LNCAP (cell line): ENCODE measurements at regions not wholly inside any gene's neighbourhood (a gene's known extent, or its start where the extent isn't known, plus 50 kb on each side); places are given as distances from the start of the nearest gene placed in this dataset.

Experiments
- TF ChIP-seq, protein P1 (sequence below): fragments of 450-650 bp; IDR thresholded peaks from 2 replicates; pipeline ENCODE4 v1.5.1; 2017; ENCODE audit warnings: mild to moderate bottlenecking

- TF ChIP-seq, protein P1, sequence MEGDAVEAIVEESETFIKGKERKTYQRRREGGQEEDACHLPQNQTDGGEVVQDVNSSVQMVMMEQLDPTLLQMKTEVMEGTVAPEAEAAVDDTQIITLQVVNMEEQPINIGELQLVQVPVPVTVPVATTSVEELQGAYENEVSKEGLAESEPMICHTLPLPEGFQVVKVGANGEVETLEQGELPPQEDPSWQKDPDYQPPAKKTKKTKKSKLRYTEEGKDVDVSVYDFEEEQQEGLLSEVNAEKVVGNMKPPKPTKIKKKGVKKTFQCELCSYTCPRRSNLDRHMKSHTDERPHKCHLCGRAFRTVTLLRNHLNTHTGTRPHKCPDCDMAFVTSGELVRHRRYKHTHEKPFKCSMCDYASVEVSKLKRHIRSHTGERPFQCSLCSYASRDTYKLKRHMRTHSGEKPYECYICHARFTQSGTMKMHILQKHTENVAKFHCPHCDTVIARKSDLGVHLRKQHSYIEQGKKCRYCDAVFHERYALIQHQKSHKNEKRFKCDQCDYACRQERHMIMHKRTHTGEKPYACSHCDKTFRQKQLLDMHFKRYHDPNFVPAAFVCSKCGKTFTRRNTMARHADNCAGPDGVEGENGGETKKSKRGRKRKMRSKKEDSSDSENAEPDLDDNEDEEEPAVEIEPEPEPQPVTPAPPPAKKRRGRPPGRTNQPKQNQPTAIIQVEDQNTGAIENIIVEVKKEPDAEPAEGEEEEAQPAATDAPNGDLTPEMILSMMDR, result no peak
Measured at GRCh38 chr12:97005174-97005573, 98.1 kb downstream of the NEDD1 start.

GRCh38 chr12:97005646-97006045 is 98.6 kb downstream of the NEDD1 start:
- TF ChIP-seq, protein P1, result no peak

DNA sequence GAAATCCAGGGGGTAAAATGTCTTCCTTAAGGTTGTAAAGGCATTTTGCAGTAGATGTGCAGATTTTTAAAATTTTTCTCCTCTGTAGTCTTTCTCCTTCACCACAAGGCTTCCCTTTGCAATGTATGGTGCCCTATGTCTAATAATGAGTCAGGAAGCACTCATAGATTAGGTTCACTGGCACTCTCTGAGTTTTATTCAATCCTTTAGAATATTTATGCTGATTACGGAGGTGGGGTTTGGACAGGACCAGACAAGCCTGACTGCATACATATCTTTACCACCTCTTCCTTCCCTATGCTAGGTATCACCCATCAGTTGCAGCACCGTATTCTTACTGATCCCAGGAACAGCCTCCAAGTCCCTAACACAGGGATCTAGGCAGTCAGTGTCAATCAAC is 99.5 kb downstream of the NEDD1 start:
- TF ChIP-seq, protein P1, result no peak

DNA sequence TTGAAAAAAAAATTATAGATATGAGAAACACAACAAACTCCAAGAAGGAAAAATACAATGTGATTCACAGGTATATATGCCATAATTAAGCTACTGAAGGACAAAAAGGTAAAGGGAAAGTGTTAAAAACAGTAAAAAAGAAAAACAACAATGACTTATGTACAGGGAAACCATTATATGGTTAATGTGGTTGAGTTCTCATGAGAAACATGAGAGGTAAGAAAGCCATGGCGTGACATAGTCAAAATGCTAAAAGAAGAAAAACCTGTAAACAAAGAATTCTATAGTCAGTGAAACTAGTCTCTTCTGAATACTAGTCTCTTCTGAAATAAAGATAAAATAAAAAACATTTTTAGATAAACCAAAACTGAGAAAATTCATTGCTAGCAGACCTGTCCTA is 109.1 kb downstream of the NEDD1 start:
- TF ChIP-seq, protein P1, result no peak

GRCh38 chr12:97017213-97017612 is 110.2 kb downstream of the NEDD1 start:
- TF ChIP-seq, protein P1, result no peak

GRCh38 chr12:97022536-97023230 is 115.6 kb downstream of the NEDD1 start:
- TF ChIP-seq, protein P1, result no peak

DNA sequence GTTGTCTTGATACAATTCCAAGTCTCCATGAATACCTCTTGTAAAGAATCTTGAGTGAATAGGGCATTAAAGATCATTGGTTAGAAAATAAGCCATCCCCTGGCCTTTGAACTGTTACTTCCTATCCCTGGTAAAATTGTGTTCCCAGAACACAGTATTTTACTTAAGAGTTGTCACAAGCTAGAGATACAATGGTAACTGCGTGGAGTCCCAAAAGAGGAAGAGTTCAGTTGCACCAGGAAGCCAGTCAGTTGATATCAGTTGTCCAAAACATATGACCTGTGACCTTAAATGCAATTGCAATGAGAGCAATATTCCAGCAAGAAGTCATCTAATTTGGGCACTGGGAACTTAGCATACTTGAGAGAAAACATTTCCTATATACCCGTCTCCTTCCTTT is 117.3 kb downstream of the NEDD1 start:
- TF ChIP-seq, protein P1, result no peak

- TF ChIP-seq, protein P1, result no peak
Measured at GRCh38 chr12:97026901-97027300, 119.8 kb downstream of the NEDD1 start.
